Hepatocyte (in vitro differentiated cells): ENCODE measurements at regions not wholly inside any gene's neighbourhood (a gene's known extent, or its start where the extent isn't known, plus 50 kb on each side); places are given as distances from the start of the nearest gene placed in this dataset.

Experiments
- CTCF ChIP-seq: fragments of 200-600 bp; sonication (generic); IDR thresholded peaks from 2 replicates; pipeline ENCODE4 v1.5.1; 2016; ENCODE audit warnings: antibody characterized with exemption, mild to moderate bottlenecking; ENCODE audit not compliant: poor library complexity
- EZH2 ChIP-seq: fragments of 200-600 bp; sonication (generic); IDR thresholded peaks from 2 replicates; pipeline ENCODE4 v1.6.1; 2016; ENCODE audit warnings: antibody characterized with exemption, mild to moderate bottlenecking, borderline replicate concordance
- EZH2phosphoT487 ChIP-seq: fragments of 200-600 bp; sonication (generic); IDR thresholded peaks from one replicate; pipeline ENCODE4 v1.6.1; 2018; ENCODE audit warnings: antibody characterized with exemption, mild to moderate bottlenecking, low read depth, moderate library complexity; ENCODE audit not compliant: unreplicated experiment, severe bottlenecking

GRCh38 chr3:144034715-144035290 lies 63.2 kb downstream of the DIPK2A start:
- TF ChIP-seq CTCF (no peak), EZH2 (no peak), EZH2phosphoT487 (no peak)
